ENCODE measurements at regions not wholly inside any gene's neighbourhood (a gene's known extent, or its start where the extent isn't known, plus 50 kb on each side); places are given as distances from the start of the nearest gene placed in this dataset.

DNA sequence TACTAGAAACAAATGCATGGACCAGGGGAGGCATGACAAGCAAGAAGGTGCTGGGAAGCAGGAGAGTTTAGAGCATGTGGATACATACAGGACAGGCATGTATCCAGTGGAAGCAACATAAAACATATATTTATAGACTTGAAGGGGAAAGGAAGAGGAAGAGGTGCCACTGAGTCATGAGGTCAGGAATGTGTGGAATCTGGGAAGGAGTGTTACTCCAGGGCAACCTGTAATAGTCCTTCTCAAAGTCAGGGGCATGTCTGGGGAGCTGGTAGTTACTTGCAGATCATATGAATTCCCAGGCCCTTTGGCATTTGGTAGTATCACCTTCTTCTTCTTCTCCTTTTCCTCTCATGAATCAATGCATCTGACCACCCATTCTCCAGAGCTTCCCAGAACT, 246.6 kb downstream of the XPNPEP1 start:
- no peak overlapping the region for H3K27ac ChIP-seq
- TF ChIP-seq, protein P1, sequence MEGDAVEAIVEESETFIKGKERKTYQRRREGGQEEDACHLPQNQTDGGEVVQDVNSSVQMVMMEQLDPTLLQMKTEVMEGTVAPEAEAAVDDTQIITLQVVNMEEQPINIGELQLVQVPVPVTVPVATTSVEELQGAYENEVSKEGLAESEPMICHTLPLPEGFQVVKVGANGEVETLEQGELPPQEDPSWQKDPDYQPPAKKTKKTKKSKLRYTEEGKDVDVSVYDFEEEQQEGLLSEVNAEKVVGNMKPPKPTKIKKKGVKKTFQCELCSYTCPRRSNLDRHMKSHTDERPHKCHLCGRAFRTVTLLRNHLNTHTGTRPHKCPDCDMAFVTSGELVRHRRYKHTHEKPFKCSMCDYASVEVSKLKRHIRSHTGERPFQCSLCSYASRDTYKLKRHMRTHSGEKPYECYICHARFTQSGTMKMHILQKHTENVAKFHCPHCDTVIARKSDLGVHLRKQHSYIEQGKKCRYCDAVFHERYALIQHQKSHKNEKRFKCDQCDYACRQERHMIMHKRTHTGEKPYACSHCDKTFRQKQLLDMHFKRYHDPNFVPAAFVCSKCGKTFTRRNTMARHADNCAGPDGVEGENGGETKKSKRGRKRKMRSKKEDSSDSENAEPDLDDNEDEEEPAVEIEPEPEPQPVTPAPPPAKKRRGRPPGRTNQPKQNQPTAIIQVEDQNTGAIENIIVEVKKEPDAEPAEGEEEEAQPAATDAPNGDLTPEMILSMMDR (IDR thresholded peaks at IDR 0.05), result no peak
- TF ChIP-seq POLR2A (IDR thresholded peaks at IDR 0.05), result no peak
- ATAC-seq (no peak), DNase-seq (no peak)
- H3K36me3 ChIP-seq, result no peaks in the 10 kb centered on the region
- H3K27me3 ChIP-seq, result no peaks in the 10 kb centered on the region
- H3K4me3 ChIP-seq, result no peak overlapping the region
- H3K9me3 ChIP-seq, result no peaks in the 10 kb centered on the region
- intact Hi-C loops (cut with DNase I), result no loop called here
- no peaks in the 10 kb centered on the region for H3K4me1 ChIP-seq

DNA sequence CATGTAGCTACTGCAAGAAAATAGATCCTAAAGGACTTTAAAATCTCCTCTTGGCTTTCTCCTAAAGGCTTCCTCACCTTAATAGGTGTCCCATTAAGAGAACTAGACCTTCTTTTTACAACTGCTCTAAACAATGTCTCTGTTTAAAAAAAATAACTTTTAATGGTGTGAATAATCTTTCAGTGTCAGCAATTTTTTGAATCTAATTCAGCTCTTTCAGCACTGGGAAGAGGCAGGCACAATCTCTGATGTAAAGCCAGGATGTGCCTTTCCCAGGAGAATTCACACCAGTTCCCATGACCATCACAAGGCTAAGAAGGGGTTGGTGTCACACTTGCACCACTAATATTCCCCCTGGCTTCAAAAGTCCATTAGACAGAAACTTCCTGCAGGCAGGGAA, 254.6 kb downstream of the XPNPEP1 start:
- H3K9me3 ChIP-seq, result peaks cover 0 to 1% (median 0%) of the 10 kb centered on the region in 12 donors
- DNase-seq (no peak), ATAC-seq (no peak)
- no peak overlapping the region for H3K4me3 ChIP-seq
- no peak for TF ChIP-seq POLR2A (IDR thresholded peaks at IDR 0.05)
- TF ChIP-seq, protein P1 (IDR thresholded peaks at IDR 0.05), result no peak
- no peaks in the 10 kb centered on the region for H3K4me1 ChIP-seq
- no peaks in the 10 kb centered on the region for H3K27me3 ChIP-seq
- H3K27ac ChIP-seq, result no peak overlapping the region
- H3K36me3 ChIP-seq, result no peaks in the 10 kb centered on the region
- intact Hi-C loops (cut with DNase I), result no loop called here

DNA sequence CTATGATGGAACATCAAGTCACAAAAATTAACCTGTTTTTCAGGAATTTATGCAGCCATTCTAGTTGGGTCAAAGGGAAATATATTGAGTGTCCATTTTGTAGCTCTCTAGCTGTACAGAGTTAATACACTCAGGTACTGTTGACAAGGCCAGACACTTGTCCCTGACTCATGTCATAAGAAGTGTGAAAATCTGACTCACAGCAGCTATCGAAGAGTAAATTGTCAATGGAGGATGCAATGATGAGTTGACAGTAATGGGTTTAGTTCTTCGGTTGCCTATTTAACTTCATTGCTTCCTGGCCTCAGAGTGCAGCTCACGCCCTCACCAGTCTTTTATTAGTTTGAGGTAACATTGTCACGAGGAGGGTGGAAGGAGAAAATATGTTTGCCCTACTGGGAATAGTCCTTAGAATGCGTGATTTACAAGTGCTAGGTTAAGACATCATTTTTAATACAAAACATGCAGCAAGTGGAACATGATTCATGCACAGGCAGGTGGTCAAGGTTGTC, 255.1 kb downstream of the XPNPEP1 start:
- 56 to 72% (median 66%) methylated on average over 5 of the region's 5 CpGs for WGBS, 4 donors
- no peaks in the 10 kb centered on the region for H3K4me1 ChIP-seq
- ATAC-seq (no peak), DNase-seq (no peak)
- H3K4me3 ChIP-seq, result no peak overlapping the region
- H3K27ac ChIP-seq, result no peak overlapping the region
- H3K36me3 ChIP-seq, result no peaks in the 10 kb centered on the region
- no peaks in the 10 kb centered on the region for H3K27me3 ChIP-seq
- peaks cover 0 to 2% (median 0%) of the 10 kb centered on the region in 12 donors for H3K9me3 ChIP-seq
- intact Hi-C loops (cut with DNase I), result no loop called here
- no peak for TF ChIP-seq POLR2A (IDR thresholded peaks at IDR 0.05)
- TF ChIP-seq, protein P1 (IDR thresholded peaks at IDR 0.05), result no peak

DNA sequence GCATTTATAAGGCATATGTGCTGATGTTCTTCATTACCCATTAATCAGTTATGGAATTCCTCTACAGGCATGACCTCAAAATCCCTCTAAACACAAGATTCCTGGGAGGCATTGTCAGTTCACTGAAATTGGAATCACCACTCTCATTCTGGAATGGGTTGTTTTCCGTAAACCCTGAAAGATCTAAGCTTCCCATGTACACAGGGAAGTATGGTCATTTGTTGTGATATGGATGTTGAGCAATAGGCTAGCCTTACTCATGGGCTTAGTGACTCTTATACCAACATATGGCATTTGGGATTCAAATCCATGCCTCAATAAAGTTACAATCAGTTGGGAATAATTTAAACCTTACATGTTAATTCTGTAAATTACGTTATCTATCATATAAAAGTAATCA, 258.0 kb downstream of the XPNPEP1 start:
- ATAC-seq (no peak), DNase-seq (no peak)
- Histone ChIP-seq H3K4me3 (no peak overlapping the region), H3K27me3 (no peaks in the 10 kb centered on the region), H3K9me3 (peaks cover 0 to 2% (median 0%) of the 10 kb centered on the region in 12 donors), H3K36me3 (no peaks in the 10 kb centered on the region), H3K4me1 (no peaks in the 10 kb centered on the region), H3K27ac (no peak overlapping the region)
- TF ChIP-seq, protein P1 (IDR thresholded peaks at IDR 0.05), result no peak
- TF ChIP-seq POLR2A (IDR thresholded peaks at IDR 0.05), result no peak
- intact Hi-C loops (cut with DNase I), result no loop called here
- 83 to 90% (median 85%) methylated on average over 2 of the region's 2 CpGs for WGBS, 4 donors

Data from heart left ventricle (tissue), 16 donors.